Breast epithelium (tissue), 4 donors: ENCODE measurements at regions not wholly inside any gene's neighbourhood (a gene's known extent, or its start where the extent isn't known, plus 50 kb on each side); places are given as distances from the start of the nearest gene placed in this dataset.

Experiments used
- DNase-seq, 2 donors: peaks; one replicate each; pipeline ENCODE4 v3.0.0-alpha.2; 2019; ENCODE audit warnings: low spot score in 2 of 2
- H3K27ac ChIP-seq, 2 donors: fragments of 200-600 bp; sonication (generic) in 1 of 2; one replicate each; pipeline ENCODE4 v1.5.1; 2016 to 2019; ENCODE audit warnings: mild to moderate bottlenecking in 1 of 2
- H3K27me3 ChIP-seq, 2 donors: fragments of 200-600 bp; sonication (generic) in 1 of 2; one replicate each; pipeline versions ENCODE4 v1.5.1 to v1.6.0; 2017 to 2019; ENCODE audit warnings: control low read depth in 1 of 2, mild to moderate bottlenecking in 1 of 2
- H3K36me3 ChIP-seq: fragments of 200-600 bp; one replicate; pipeline ENCODE4 v1.5.1; 2019
- H3K4me1 ChIP-seq, 2 donors: fragments of 200-600 bp; sonication (generic); one replicate each; pipeline ENCODE4 v1.5.1; 2016 to 2019; ENCODE audit warnings: control low read depth in 1 of 2
- H3K4me3 ChIP-seq, 3 donors: fragments of 200-600 bp; sonication (generic); 1 replicate in 2 of 3; 2 replicates in 1 of 3; pipeline ENCODE4 v1.5.1; 2016 to 2019; ENCODE audit warnings: mild to moderate bottlenecking in 3 of 3, moderate library complexity in 2 of 3
- H3K9me3 ChIP-seq, 2 donors: fragments of 200-600 bp; sonication (generic) in 1 of 2; one replicate each; pipeline ENCODE4 v1.5.1; 2016 to 2019; ENCODE audit warnings: control low read depth in 1 of 2
- POLR2A ChIP-seq: fragments of 450-650 bp; IDR thresholded peaks from one replicate; pipeline ENCODE4 v1.6.1; 2016; ENCODE audit warnings: antibody characterized with exemption, mild to moderate bottlenecking, moderate library complexity
- POLR2AphosphoS5 ChIP-seq, 3 donors: sonication (generic); formaldehyde crosslinking; IDR thresholded peaks; one replicate each; pipeline ENCODE4 v1.6.1; 2017; ENCODE audit warnings: antibody characterized with exemption in 3 of 3
- intact Hi-C: fragments of 100-400 bp; cut with DNase I; formaldehyde crosslinking; loops from one replicate; pipeline ENCODE4 v1.15.1; 2023; ENCODE audit warnings: low total_unique reads
- TF ChIP-seq, protein P1 (sequence below), 3 donors: fragments of 450-650 bp; IDR thresholded peaks; one replicate each; pipeline ENCODE4 v1.5.1; 2016 to 2017; ENCODE audit warnings: antibody characterized with exemption in 3 of 3, mild to moderate bottlenecking in 3 of 3, moderate library complexity in 3 of 3

DNA sequence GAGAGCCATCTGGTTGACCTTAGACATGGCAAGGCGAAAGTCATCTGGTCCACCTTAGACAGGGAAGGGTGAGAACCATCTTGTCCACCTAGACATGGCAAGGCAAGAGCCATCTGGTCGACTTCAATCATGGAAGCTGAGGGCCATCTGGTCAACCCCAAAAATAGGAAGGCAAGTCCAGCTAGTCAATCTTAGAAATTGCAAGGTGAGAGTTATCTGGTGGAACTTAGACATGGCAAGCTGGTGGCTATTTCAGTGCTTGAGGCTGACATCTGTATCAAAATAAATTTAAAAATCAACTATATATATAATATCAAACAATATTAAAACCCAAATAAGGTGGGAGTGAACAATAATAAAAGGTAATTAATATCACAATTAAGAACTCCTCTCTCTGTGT, 83.9 kb downstream of the ZNF726 start:
- Histone ChIP-seq H3K4me1 (no peaks in the 10 kb centered on the region), H3K4me3 (no peak overlapping the region), H3K36me3 (no peaks in the 10 kb centered on the region), H3K9me3 (no peaks in the 10 kb centered on the region), H3K27ac (no peak overlapping the region), H3K27me3 (no peaks in the 10 kb centered on the region)
- intact Hi-C loops: no loop called here
- TF ChIP-seq POLR2AphosphoS5 (IDR thresholded peaks at IDR 0.05): no peak
- TF ChIP-seq, protein P1, sequence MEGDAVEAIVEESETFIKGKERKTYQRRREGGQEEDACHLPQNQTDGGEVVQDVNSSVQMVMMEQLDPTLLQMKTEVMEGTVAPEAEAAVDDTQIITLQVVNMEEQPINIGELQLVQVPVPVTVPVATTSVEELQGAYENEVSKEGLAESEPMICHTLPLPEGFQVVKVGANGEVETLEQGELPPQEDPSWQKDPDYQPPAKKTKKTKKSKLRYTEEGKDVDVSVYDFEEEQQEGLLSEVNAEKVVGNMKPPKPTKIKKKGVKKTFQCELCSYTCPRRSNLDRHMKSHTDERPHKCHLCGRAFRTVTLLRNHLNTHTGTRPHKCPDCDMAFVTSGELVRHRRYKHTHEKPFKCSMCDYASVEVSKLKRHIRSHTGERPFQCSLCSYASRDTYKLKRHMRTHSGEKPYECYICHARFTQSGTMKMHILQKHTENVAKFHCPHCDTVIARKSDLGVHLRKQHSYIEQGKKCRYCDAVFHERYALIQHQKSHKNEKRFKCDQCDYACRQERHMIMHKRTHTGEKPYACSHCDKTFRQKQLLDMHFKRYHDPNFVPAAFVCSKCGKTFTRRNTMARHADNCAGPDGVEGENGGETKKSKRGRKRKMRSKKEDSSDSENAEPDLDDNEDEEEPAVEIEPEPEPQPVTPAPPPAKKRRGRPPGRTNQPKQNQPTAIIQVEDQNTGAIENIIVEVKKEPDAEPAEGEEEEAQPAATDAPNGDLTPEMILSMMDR (IDR thresholded peaks at IDR 0.05): no peak
- TF ChIP-seq POLR2A: no peak
- no peak for DNase-seq

DNA sequence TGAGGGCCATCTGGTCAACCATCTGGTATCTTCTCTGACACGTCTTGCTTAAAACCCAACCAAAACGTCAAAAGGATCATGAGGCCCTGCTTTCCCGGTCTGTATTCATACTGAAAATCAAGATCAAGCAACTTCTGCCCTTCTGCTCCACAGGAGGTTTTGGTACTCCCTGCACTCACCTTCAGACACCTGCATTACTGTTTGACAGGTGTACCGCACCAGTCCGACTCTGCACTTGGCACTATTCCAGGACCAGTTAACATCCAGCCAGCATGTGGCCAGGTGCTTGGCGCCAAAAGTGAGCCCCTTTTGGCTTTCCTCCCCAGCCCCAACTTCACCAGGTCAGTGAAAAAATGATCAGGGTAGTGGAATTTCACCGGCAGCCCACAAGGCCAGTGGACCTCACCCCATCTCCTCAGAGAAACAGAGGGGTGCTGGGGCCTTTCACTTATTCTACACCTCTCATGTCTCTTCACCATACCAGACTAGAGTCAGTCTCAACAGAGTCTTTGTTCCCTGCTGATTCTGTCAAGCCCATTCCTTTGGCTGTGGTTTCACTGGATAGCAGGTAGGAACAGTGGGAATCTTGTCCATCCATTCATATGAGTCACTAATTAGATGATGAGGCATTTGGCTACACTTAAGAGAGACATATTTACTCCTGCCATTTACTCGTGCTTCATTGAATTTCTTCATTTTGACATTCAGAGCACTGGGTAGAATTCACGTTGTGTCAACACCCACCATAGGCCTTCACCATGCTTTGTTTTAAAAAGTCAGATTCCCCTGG, 85.3 kb downstream of the ZNF726 start:
- Histone ChIP-seq H3K9me3 (no peaks in the 10 kb centered on the region), H3K27me3 (no peaks in the 10 kb centered on the region), H3K36me3 (no peaks in the 10 kb centered on the region), H3K4me3 (no peak overlapping the region), H3K27ac (no peak overlapping the region), H3K4me1 (no peaks in the 10 kb centered on the region)
- TF ChIP-seq POLR2AphosphoS5 (IDR thresholded peaks at IDR 0.05) (no peak), POLR2A (no peak)
- TF ChIP-seq, protein P1 (IDR thresholded peaks at IDR 0.05): no peak
- DNase-seq: no peak
- intact Hi-C loops: no loop called here

DNA sequence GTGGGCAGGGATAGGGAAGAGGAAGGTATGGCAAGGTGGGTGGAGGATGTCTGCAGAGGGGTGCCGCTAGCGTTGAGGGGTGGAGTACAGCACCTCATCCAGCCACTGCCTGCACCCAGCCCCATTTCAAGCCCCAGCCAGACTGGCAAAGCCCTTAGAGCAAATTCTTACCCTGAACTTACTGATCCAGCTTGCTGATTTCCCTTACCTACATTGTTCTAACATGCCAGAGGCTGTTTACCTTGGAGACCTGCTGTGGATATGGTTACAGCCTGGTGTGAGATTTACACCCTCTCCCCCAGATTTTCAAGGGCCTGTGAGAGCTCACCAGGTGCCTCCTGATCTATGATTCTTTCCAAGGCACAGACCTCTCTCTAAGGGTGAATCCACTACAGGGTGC, 86.0 kb downstream of the ZNF726 start:
- no peaks in the 10 kb centered on the region for H3K27me3 ChIP-seq
- H3K4me1 ChIP-seq: no peaks in the 10 kb centered on the region
- TF ChIP-seq, protein P1 (IDR thresholded peaks at IDR 0.05): no peak
- no peak for TF ChIP-seq POLR2A
- no peak for TF ChIP-seq POLR2AphosphoS5 (IDR thresholded peaks at IDR 0.05)
- H3K4me3 ChIP-seq: no peak overlapping the region
- DNase-seq: no peak
- no peak overlapping the region for H3K27ac ChIP-seq
- intact Hi-C loops: no loop called here
- H3K36me3 ChIP-seq: no peaks in the 10 kb centered on the region
- H3K9me3 ChIP-seq: no peaks in the 10 kb centered on the region

DNA sequence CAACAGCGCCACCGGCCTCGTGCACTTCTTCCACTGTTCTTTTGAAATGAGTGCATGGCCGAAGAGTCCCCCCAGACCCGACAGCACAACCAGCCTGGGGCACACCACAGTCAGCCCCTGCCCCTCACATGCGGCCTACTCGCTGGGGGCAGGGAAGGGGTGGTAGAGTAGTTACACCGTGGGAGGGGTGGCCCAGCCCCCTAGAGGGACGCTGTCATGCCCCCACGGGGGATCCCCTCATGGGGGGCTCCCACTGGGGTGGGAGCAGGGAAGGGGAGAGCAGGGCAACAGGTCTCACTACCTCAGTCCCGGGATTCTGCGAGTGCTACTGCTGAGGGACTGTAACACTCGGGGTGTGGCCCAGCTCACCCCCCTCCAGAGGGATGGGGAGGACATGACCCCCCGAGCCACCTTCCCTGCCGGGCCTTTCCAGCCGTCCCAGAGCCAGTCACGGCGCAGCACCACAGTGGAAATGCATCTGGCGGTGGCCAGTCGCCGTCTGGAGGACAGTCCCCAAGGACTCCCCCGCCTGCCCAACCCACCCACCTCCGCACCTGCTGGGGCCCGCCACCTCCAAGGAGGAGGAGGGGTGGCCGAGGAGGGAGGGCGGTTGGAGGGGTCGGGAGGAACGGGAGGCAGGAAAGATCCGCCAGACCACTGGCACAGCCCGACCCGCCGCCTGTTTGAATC, 84.6 kb upstream of the ZNF254 start:
- Histone ChIP-seq H3K9me3 (no peaks in the 10 kb centered on the region), H3K27me3 (no peaks in the 10 kb centered on the region), H3K36me3 (no peaks in the 10 kb centered on the region), H3K27ac (no peak overlapping the region), H3K4me3 (no peak overlapping the region), H3K4me1 (no peaks in the 10 kb centered on the region)
- no peak for DNase-seq
- intact Hi-C loops: no loop called here
- TF ChIP-seq POLR2A (no peak), POLR2AphosphoS5 (IDR thresholded peaks at IDR 0.05) (no peak)
- TF ChIP-seq, protein P1 (IDR thresholded peaks at IDR 0.05): no peak

DNA sequence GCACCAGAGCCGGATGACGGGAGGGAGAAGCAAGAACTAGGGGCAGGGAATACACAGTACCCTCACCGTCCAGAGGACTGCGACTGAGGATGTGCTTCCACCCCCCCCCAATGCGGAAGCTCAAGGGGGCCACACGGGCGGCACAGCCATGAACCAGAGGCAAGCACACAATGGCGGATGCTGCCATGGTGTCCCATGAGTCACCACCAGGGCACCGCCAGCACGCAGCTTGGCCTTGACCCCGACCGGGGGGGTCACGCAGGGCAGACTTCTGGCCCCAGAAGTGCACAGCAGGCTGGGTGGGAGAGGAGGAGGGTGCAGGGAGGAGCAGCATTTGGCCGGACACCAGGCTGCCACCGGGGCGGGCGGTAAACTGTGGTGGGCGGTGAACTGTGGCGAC, 83.5 kb upstream of the ZNF254 start:
- Histone ChIP-seq H3K9me3 (no peaks in the 10 kb centered on the region), H3K36me3 (no peaks in the 10 kb centered on the region), H3K4me3 (no peak overlapping the region), H3K4me1 (no peaks in the 10 kb centered on the region), H3K27me3 (no peaks in the 10 kb centered on the region), H3K27ac (no peak overlapping the region)
- no peak for DNase-seq
- intact Hi-C loops: no loop called here
- TF ChIP-seq, protein P1 (IDR thresholded peaks at IDR 0.05): no peak
- TF ChIP-seq POLR2A (no peak), POLR2AphosphoS5 (IDR thresholded peaks at IDR 0.05) (no peak)
